ENCODE measurements at regions not wholly inside any gene's neighbourhood (a gene's known extent, or its start where the extent isn't known, plus 50 kb on each side); places are given as distances from the start of the nearest gene placed in this dataset.

DNA sequence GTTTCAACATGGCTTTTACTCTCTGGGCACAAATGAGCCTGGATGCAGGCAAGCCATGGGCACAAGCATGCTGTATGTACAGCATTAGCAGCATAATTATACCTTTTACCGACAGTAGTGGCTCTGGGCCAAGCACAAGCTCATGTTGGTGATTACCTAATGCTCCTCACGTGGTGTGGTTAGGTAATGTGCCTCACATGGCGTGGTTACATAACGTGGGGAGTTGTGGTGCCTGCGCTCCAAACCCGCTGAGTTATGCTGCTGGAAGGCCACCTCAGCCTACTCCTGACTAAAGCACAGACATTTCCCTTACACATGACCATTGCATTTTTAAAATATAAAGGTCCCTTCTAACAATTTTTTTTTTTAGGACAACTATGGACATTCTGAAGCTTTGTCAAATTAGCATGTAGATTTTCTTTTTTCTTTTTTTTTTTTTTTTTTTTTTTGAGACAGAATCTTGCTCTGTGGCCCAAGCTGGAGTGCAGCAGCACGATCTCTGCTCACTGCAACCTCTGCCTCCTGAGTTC is 794.0 kb downstream of the EFNA5 start:
- TF ChIP-seq MXI1 (IDR thresholded peaks at IDR 0.05; ENCODE audit: borderline replicate concordance, low read depth, low read length) (no peak), POLR2A (IDR thresholded peaks at IDR 0.05; ENCODE audit: low read depth, low read length) (no peak), MAFK (IDR thresholded peaks at IDR 0.05; ENCODE audit: low read depth, low read length) (no peak)
- TF ChIP-seq, protein P1, sequence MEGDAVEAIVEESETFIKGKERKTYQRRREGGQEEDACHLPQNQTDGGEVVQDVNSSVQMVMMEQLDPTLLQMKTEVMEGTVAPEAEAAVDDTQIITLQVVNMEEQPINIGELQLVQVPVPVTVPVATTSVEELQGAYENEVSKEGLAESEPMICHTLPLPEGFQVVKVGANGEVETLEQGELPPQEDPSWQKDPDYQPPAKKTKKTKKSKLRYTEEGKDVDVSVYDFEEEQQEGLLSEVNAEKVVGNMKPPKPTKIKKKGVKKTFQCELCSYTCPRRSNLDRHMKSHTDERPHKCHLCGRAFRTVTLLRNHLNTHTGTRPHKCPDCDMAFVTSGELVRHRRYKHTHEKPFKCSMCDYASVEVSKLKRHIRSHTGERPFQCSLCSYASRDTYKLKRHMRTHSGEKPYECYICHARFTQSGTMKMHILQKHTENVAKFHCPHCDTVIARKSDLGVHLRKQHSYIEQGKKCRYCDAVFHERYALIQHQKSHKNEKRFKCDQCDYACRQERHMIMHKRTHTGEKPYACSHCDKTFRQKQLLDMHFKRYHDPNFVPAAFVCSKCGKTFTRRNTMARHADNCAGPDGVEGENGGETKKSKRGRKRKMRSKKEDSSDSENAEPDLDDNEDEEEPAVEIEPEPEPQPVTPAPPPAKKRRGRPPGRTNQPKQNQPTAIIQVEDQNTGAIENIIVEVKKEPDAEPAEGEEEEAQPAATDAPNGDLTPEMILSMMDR (conservative IDR thresholded peaks at IDR 0.05; ENCODE audit: low read depth, low read length), result no peak

Measured in IMR-90 (cell line).